ENCODE measurements at regions not wholly inside any gene's neighbourhood (a gene's known extent, or its start where the extent isn't known, plus 50 kb on each side); places are given as distances from the start of the nearest gene placed in this dataset.

- no peak for TF ChIP-seq CTCF (IDR thresholded peaks at IDR 0.05)
- TF ChIP-seq POLR2AphosphoS5 (IDR thresholded peaks at IDR 0.05): no peak
Measured at GRCh38 chr14:29475641-29476040, 452.0 kb downstream of the PRKD1 start.
